ENCODE measurements at regions not wholly inside any gene's neighbourhood (a gene's known extent, or its start where the extent isn't known, plus 50 kb on each side); places are given as distances from the start of the nearest gene placed in this dataset.

DNA sequence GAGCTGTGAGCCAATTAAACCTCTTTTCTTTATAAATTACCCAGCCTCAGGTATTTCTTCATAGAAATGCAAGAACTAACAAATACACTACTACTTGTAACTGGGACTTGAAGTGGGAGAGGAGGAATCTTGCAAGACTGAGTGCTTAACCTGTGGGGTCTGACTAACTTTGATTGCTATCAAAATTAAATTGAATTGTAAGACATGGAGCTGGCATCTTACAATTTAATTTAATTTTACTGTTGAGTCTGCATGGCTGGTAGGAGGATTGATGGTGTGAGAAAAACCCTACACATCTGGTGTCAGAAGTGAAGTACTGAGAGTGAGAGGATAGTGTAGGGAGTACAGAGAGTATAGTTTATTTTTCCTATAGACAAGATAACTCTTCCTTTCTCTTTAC, 1259.9 kb downstream of the CDH12 start:
- FAIRE-seq (no peak), DNase-seq (ENCODE audit: low read depth) (no peak)
- Mint-ChIP-seq H3K9me3 (ENCODE audit: unreplicated experiment) (no peaks in the 10 kb centered on the region), H3K4me3 (ENCODE audit: unreplicated experiment) (no peak overlapping the region), H3K27ac (ENCODE audit: unreplicated experiment) (no peak overlapping the region), H3K36me3 (ENCODE audit: low read depth, unreplicated experiment) (no peaks in the 10 kb centered on the region), H3K4me1 (ENCODE audit: low read depth, unreplicated experiment) (no peaks in the 10 kb centered on the region), H3K27me3 (ENCODE audit: low read depth, unreplicated experiment) (no peaks in the 10 kb centered on the region)
- no peak overlapping the region for H3K4me2 ChIP-seq (ENCODE audit: low read length)
- no peaks in the 10 kb centered on the region for H3K9me3 ChIP-seq (ENCODE audit: insufficient read depth, low read depth, low read length)
- H3K4me1 ChIP-seq (ENCODE audit: insufficient read depth, low read length) = no peaks in the 10 kb centered on the region
- no peaks in the 10 kb centered on the region for H3K27me3 ChIP-seq (ENCODE audit: insufficient read depth, low read length)
- no peak overlapping the region for H3K9ac ChIP-seq (ENCODE audit: low read length)
- H3K4me3 ChIP-seq (ENCODE audit: insufficient read depth, low read depth, low read length) = no peak overlapping the region
- no peaks in the 10 kb centered on the region for H3K36me3 ChIP-seq (ENCODE audit: insufficient read depth, low read length)
- H3K27ac ChIP-seq (ENCODE audit: low read depth, low read length) = no peak overlapping the region
- no peaks in the 10 kb centered on the region for H4K20me1 ChIP-seq (ENCODE audit: insufficient read depth, low read length)
- H3K79me2 ChIP-seq (ENCODE audit: insufficient read depth, low read length) = no peaks in the 10 kb centered on the region
- TF ChIP-seq, protein P1, sequence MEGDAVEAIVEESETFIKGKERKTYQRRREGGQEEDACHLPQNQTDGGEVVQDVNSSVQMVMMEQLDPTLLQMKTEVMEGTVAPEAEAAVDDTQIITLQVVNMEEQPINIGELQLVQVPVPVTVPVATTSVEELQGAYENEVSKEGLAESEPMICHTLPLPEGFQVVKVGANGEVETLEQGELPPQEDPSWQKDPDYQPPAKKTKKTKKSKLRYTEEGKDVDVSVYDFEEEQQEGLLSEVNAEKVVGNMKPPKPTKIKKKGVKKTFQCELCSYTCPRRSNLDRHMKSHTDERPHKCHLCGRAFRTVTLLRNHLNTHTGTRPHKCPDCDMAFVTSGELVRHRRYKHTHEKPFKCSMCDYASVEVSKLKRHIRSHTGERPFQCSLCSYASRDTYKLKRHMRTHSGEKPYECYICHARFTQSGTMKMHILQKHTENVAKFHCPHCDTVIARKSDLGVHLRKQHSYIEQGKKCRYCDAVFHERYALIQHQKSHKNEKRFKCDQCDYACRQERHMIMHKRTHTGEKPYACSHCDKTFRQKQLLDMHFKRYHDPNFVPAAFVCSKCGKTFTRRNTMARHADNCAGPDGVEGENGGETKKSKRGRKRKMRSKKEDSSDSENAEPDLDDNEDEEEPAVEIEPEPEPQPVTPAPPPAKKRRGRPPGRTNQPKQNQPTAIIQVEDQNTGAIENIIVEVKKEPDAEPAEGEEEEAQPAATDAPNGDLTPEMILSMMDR (IDR thresholded peaks at IDR 0.05; ENCODE audit: insufficient read depth, low read depth, low read length) = no peak
- no peak for TF ChIP-seq EZH2 (IDR thresholded peaks at IDR 0.05; ENCODE audit: insufficient read depth, low read length)
- no peak overlapping the region for H2AFZ ChIP-seq (ENCODE audit: low read depth, low read length)

- Histone ChIP-seq H3K9me3 (ENCODE audit: insufficient read depth, low read depth, low read length) (no peaks in the 10 kb centered on the region), H3K4me3 (ENCODE audit: insufficient read depth, low read depth, low read length) (no peak overlapping the region), H3K4me2 (ENCODE audit: low read length) (no peak overlapping the region), H4K20me1 (ENCODE audit: insufficient read depth, low read length) (no peaks in the 10 kb centered on the region), H3K79me2 (ENCODE audit: insufficient read depth, low read length) (no peaks in the 10 kb centered on the region), H3K9ac (ENCODE audit: low read length) (no peak overlapping the region), H3K4me1 (ENCODE audit: insufficient read depth, low read length) (no peaks in the 10 kb centered on the region), H3K27me3 (ENCODE audit: insufficient read depth, low read length) (no peaks in the 10 kb centered on the region), H3K36me3 (ENCODE audit: insufficient read depth, low read length) (no peaks in the 10 kb centered on the region), H3K27ac (ENCODE audit: low read depth, low read length) (no peak overlapping the region), H2AFZ (ENCODE audit: low read depth, low read length) (no peak overlapping the region)
- no peak overlapping the region for H3K27ac Mint-ChIP-seq (ENCODE audit: unreplicated experiment)
- H3K4me1 Mint-ChIP-seq (ENCODE audit: low read depth, unreplicated experiment) = no peaks in the 10 kb centered on the region
- no peaks in the 10 kb centered on the region for H3K27me3 Mint-ChIP-seq (ENCODE audit: low read depth, unreplicated experiment)
- H3K9me3 Mint-ChIP-seq (ENCODE audit: unreplicated experiment) = no peaks in the 10 kb centered on the region
- H3K4me3 Mint-ChIP-seq (ENCODE audit: unreplicated experiment) = no peak overlapping the region
- DNase-seq (ENCODE audit: low read depth) (no peak), FAIRE-seq (no peak)
- H3K36me3 Mint-ChIP-seq (ENCODE audit: low read depth, unreplicated experiment) = peaks cover 2% of the 10 kb centered on the region
- TF ChIP-seq, protein P1 (IDR thresholded peaks at IDR 0.05; ENCODE audit: insufficient read depth, low read depth, low read length) = no peak
- no peak for TF ChIP-seq EZH2 (IDR thresholded peaks at IDR 0.05; ENCODE audit: insufficient read depth, low read length)
These were observed 1271.6 kb downstream of the CDH12 start for GRCh38 chr5:21581508-21581907.

DNA sequence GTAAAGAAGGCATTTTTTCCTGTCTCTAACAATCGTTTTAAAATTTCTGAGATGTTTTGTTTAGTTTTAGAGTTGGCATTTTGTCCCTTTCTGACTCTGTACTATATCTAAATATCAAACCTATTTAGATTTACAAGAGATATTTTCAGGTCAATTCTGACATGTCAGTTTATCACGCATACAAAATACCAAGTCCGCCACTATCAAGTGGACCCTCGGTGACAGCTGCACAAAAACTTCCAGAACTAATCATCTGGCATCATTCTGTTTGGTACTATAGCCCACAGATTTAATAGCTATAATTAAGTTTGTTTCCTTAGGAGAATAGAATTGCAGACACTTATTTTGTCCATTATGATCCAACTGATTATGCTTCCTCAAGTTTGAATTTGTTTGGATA, 1278.2 kb downstream of the CDH12 start:
- no peak overlapping the region for H3K4me3 Mint-ChIP-seq (ENCODE audit: unreplicated experiment)
- Histone ChIP-seq H2AFZ (ENCODE audit: low read depth, low read length) (no peak overlapping the region), H3K27me3 (ENCODE audit: insufficient read depth, low read length) (no peaks in the 10 kb centered on the region), H3K27ac (ENCODE audit: low read depth, low read length) (no peak overlapping the region), H3K4me3 (ENCODE audit: insufficient read depth, low read depth, low read length) (no peak overlapping the region), H3K9me3 (ENCODE audit: insufficient read depth, low read depth, low read length) (no peaks in the 10 kb centered on the region), H3K79me2 (ENCODE audit: insufficient read depth, low read length) (no peaks in the 10 kb centered on the region), H3K4me2 (ENCODE audit: low read length) (no peak overlapping the region), H4K20me1 (ENCODE audit: insufficient read depth, low read length) (no peaks in the 10 kb centered on the region), H3K4me1 (ENCODE audit: insufficient read depth, low read length) (no peaks in the 10 kb centered on the region), H3K9ac (ENCODE audit: low read length) (no peak overlapping the region), H3K36me3 (ENCODE audit: insufficient read depth, low read length) (no peaks in the 10 kb centered on the region)
- FAIRE-seq (no peak), DNase-seq (ENCODE audit: low read depth) (no peak)
- no peak overlapping the region for H3K27ac Mint-ChIP-seq (ENCODE audit: unreplicated experiment)
- H3K4me1 Mint-ChIP-seq (ENCODE audit: low read depth, unreplicated experiment) = no peaks in the 10 kb centered on the region
- TF ChIP-seq EZH2 (IDR thresholded peaks at IDR 0.05; ENCODE audit: insufficient read depth, low read length) = no peak
- TF ChIP-seq, protein P1 (IDR thresholded peaks at IDR 0.05; ENCODE audit: insufficient read depth, low read depth, low read length) = no peak
- no peaks in the 10 kb centered on the region for H3K27me3 Mint-ChIP-seq (ENCODE audit: low read depth, unreplicated experiment)
- no peaks in the 10 kb centered on the region for H3K36me3 Mint-ChIP-seq (ENCODE audit: low read depth, unreplicated experiment)
- no peaks in the 10 kb centered on the region for H3K9me3 Mint-ChIP-seq (ENCODE audit: unreplicated experiment)
